GM18526 (cell line): ENCODE measurements at regions not wholly inside any gene's neighbourhood (a gene's known extent, or its start where the extent isn't known, plus 50 kb on each side); places are given as distances from the start of the nearest gene placed in this dataset.

Experiments used
- POLR2A ChIP-seq: IDR thresholded peaks from 3 replicates; pipeline ENCODE4 v1.6.1; 2011; ENCODE audit not compliant: insufficient read length; ENCODE audit errors: extremely low read depth

GRCh38 chrX:63488546-63489373, 137.6 kb upstream of the SPIN4 start:
- TF ChIP-seq POLR2A, result no peak

GRCh38 chrX:63475200-63475599, 124.1 kb upstream of the SPIN4 start:
- TF ChIP-seq POLR2A, result no peak

GRCh38 chrX:63471004-63471403, 119.9 kb upstream of the SPIN4 start:
- TF ChIP-seq POLR2A, result no peak

GRCh38 chrX:63470506-63470905, 119.4 kb upstream of the SPIN4 start:
- no peak for TF ChIP-seq POLR2A

GRCh38 chrX:63466690-63467089, 115.6 kb upstream of the SPIN4 start:
- no peak for TF ChIP-seq POLR2A

- no peak for TF ChIP-seq POLR2A
Observed at GRCh38 chrX:63458981-63459380, 107.8 kb upstream of the SPIN4 start.

- TF ChIP-seq POLR2A, result no peak
Observed at GRCh38 chrX:63453571-63453970, 102.4 kb upstream of the SPIN4 start.

GRCh38 chrX:63441717-63442116, 90.6 kb upstream of the SPIN4 start:
- no peak for TF ChIP-seq POLR2A

- no peak for TF ChIP-seq POLR2A
Observed at GRCh38 chrX:63439580-63439979, 88.4 kb upstream of the SPIN4 start.

GRCh38 chrX:63436865-63437264, 85.7 kb upstream of the SPIN4 start:
- TF ChIP-seq POLR2A, result no peak

- TF ChIP-seq POLR2A, result no peak
Observed at GRCh38 chrX:63434665-63435064, 83.5 kb upstream of the SPIN4 start.

GRCh38 chrX:63434206-63434605, 83.1 kb upstream of the SPIN4 start:
- no peak for TF ChIP-seq POLR2A

GRCh38 chrX:63430026-63430425, 78.9 kb upstream of the SPIN4 start:
- no peak for TF ChIP-seq POLR2A

- TF ChIP-seq POLR2A, result no peak
Observed at GRCh38 chrX:63428348-63428747, 77.2 kb upstream of the SPIN4 start.

- TF ChIP-seq POLR2A, result no peak
Observed at GRCh38 chrX:63426519-63426918, 75.4 kb upstream of the SPIN4 start.

GRCh38 chrX:63424063-63424462, 72.9 kb upstream of the SPIN4 start:
- TF ChIP-seq POLR2A, result no peak

- no peak for TF ChIP-seq POLR2A
Observed at GRCh38 chrX:63421411-63421810, 70.3 kb upstream of the SPIN4 start.
